ENCODE measurements at regions not wholly inside any gene's neighbourhood (a gene's known extent, or its start where the extent isn't known, plus 50 kb on each side); places are given as distances from the start of the nearest gene placed in this dataset.
A peak's percentile ranks its signal among the peaks of the same experiment; 100 is the strongest.
"Not testable (repeated sequence)": the region's sequence is repeated elsewhere in the genome, so short reads cannot be mapped to it uniquely, and the experiment has no call there.

DNA sequence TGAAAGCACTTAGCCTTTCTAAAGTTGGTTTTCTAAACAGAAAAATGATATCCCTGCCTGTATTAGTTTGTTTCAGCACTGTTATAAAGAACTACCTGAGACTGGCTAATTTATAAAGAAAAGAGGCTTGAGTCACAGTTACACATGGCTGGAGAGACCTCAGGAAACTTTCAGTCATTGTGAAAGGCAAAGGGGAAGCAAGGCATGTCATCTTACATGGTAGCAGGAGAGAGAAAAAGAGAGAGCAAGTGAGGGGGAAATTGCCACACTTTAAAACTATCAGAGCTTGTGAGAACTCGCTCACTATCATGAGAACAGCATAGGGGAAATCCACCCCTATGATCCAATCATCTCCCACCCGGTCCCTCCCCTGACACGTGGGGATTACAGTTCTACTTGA lies 64.9 kb downstream of the FAM170A start:
- no peak for DNase-seq

DNA sequence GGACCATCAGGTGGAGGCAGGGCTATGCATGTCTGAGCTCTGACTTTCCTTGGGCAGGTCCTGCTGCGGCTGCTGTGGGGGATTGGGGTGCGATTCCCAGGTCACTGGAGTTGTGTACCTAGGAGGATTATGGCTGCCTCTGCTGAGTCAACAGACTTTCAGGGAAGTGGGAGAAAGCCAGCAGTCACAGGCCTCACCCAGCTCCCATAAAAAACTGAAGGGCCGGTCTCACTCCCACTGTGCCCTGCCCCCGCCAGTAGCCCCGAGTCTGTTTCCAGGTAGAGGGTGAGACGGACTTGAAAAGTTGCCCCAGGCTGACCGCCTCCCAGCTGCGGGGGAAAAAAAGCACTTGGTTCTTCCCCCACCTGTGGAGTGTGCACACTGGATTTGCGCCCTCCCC lies 76.7 kb downstream of the FAM170A start:
- no peak for DNase-seq

DNA sequence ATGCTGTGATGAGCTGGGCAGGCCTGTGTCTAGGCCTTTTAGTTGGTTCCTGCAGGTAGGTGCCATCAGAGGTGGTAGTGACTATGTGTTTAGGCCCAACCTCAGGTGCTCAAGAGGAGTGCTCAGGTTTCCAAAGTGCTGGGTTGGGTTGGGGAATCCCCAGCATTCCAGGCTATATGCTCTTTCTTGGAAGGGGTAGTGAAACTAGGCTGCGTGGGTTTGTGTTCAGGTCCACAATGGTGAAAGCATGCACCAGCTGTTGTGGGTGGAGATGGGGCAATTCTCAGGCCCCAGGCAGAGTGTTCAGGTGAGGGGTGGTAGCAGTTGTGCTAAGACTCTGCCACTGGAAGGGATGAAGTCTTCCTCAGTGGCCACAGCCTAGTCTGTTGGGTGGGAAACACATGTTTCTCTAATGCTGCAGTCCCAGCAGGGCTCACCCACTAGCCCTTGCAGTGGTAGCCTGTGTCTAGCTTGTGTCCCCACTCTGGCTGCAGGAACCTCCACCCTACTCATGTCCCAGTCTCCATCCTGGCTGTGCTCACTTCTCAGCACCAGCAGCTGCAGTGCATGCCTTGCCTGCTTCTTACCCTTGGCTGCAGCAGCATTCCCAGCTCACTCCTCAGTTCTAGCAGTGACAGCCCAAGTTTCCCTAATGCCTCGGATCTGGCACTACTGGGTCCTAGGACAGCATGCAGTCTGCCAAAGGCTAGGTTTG lies 78.9 kb downstream of the FAM170A start:
- no peak for DNase-seq

DNA sequence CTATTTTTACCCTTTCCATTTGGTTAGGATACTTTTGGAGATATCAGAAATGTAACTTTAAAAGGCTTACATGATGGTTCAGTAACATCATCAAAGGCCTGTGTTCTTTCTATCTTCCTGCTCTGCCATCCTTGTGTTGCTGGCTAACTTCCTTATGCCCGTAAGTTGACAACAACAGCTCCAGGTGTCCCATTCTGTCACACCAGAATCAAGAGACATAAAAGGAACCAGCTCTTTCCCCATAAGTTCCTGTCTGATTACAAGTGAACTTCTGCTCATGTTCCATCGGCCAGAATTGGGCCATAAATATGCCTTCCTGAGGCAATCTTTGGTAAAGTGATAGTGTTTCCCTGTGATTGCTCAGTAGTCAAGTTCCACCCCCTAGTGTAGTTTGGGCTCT lies 92.4 kb downstream of the FAM170A start:
- no peak for DNase-seq

DNA sequence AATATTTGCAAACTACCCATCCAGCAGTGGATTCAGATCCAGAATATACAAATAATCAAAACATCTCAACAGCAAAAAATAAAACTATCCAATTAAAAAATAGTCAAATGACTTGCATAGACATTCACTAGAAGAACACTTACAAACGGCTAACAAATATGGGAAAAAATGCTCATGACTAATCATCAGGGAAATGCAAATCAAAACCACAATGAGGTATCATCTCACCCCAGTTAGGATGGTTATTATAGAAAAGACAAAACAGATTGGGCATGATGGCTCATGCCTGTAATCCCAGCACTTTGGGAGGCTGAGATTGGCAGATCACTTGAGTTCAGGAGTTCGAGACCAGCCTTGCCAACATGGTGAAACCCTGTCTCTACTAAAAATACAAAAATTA lies 95.9 kb downstream of the FAM170A start:
- not testable (repeated sequence) for DNase-seq

DNA sequence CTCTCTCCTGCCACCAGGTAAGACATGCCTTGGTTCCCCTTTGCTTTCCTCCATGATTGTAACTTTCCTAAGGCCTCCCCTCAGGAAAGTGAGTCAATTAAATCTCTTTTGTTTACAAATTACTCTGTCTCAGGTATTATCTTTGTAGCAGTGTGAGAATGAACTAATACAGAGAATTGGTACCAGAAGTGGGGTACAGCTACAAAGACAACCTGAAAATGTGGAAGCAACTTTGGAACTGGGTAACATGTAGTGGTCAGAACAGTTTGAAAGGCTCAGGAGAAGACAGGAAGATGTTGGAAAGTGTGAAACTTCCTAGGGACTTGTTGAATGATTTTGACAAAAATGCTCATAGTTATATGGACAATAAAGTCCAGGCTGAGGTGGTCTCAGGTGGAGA lies 97.2 kb downstream of the FAM170A start:
- no peak for DNase-seq

DNA sequence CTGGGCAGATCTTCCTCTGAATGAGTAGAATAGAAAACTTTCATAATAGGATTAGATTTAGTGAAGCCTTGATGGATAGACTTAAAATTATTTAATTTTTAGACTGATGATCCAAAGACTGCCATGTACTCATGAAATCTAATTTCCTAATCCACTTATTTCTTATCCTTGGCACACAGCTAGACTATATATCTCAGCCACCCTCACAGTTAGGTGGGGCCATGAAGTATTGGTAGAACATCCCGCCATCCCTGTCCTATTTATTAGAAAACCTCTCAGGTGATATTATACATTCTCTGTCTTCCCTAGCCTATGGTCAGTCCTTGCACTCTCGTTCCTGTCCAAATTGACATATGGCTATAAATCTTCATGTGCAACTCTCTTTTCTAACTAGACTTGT lies 110.9 kb downstream of the FAM170A start:
- no peak for DNase-seq

DNA sequence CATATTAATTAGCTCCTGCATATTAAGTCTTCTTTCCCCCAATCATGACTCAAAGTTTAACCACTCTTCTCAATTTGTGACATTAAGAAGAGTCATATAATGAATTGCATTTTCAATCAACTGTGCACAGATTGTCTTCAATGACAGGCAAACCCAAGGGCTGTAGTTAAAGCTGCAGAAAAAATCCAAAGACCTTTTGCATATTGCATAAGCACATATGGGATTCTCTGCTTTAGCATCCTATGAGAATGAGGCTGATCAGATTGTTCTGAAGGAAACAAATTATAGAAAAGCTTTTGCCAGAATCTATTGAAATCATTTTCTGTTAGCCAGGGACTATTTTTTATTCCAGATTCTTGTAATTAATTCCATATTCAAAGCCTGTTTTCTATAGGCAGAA lies 112.3 kb downstream of the FAM170A start:
- DNase-seq, result no peak

DNA sequence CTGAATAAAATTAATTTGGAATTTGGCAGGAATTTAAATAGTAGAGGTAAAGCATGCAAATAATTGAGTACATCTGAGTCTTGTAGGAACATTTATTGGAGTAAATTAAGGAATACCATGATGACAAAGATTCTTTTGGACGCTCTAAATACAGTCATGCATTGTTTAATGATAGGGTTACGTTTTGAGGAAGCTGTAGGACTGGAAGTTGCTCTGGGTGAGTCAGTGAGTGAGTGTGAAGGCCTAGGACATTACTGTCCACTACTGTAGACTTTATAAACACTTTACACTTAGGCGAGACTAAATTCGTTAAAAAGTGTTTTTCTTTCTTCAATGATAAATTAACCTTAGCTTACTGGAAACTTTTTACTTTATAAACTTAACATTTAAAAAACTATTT lies 113.0 kb downstream of the FAM170A start:
- no peak for DNase-seq

DNA sequence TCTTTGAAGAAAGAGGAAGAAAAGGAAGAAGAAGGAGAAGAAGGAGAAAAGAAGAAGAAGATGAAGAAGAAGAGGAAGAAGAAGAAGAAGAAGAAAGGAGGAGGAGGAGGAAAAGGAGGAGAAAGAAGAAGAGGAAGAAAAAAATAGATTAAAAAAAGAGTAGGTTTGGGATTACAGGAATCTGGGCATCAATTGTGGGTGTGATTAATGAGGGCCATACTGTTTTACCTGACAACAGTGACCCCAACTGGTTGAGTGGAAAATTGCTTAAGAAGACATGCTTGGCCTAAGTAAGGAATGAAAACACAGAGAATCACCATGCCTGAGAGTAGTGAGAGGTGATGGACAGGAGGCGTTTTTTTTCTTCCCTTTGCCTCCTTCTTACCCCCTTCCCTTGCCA lies 114.6 kb downstream of the FAM170A start:
- DNase-seq, result peak; percentile 2 to 59 (median 22)

DNA sequence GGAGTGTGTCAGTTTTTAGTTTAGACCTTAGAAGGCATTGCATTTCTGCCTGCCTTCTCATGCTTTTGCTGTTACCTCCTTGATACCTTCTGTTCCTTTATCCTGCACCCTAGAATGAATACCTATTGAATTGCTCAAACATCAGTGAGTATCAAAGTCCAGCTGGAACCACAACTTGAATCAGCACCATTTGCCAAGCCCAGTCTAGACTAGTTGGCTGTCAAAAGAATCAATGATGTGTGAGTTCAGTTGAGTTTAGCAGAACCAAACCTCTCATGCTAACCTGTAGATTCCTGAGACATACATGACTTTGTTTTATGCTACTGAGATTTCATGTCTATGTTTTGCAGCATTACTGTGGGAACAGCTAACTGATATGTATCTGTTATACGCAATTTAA lies 116.6 kb downstream of the FAM170A start:
- no peak for DNase-seq

DNA sequence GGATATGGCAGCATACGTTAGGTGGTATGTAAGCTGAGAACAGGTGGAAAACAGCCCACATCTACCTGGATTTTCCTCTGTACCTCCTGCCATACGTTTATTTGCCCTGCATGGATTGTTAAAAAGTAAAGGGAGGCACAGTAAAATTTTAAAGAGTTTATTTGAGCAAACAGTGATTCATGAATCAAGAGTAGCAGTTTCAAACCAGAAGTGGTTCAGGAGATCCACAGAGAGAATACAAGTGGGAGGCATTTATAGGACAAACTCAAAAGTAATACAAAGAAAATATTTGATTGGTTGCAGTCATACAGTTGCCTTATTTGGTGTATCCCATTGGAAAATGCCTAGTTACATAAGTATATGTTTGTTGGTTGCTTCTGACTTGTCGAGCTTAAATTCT lies 117.6 kb downstream of the FAM170A start:
- no peak for DNase-seq

DNA sequence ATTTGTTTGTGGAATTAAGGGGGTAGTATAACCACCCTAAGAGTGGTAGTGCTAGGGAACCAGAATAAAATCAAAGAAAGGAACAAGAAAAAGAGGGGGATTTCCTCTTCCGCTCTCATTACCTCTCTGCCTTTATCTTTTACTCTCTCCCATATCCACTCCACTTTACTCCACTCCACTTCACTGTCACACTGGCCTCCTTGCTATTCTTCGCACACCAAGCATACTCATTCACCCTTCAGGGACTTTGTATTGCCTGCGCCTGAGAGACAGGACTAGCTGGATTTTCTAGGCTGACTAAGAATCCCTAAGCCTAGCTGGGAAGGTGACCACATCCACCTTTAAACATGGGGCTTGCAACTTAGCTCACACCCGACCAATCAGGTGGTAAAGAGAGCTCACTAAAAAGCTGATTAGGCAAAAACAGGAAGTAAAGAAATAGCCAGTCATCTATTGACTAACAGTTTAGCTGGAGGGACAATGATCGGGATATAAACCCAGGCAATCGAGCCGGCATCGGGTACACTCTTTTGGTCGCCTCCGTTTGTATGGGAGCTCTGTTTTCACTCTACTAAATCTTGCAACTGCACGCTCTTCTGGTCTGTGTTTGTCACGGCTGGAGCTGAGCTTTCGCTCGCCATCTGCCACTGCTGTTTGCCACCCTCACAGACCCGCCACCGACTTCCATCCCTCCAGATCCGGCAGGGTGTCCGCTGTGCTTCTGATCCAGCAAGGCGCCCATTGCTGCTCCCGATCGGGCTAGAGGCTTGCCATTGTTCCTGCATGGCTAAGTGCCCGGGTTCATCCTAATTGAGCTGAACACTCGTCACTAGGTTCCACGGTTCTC lies 121.8 kb downstream of the FAM170A start:
- no peak for DNase-seq

DNA sequence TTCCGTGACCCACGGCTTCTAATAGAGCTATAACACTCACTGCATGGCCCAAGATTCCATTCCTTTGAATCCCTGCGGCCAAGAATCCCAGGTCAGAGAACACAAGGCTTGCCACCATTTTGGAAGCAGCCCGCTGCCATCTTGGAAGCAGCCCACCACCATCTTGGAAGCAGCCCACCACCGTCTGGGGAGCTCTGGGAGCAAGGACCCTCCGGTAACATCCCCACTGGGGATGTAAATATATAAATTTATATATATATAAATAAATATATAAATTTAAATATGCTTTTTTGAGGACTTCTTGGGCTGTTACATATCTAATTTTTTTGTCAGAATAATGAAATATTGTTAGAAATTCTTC lies 122.4 kb downstream of the FAM170A start:
- DNase-seq, result no peak

DNA sequence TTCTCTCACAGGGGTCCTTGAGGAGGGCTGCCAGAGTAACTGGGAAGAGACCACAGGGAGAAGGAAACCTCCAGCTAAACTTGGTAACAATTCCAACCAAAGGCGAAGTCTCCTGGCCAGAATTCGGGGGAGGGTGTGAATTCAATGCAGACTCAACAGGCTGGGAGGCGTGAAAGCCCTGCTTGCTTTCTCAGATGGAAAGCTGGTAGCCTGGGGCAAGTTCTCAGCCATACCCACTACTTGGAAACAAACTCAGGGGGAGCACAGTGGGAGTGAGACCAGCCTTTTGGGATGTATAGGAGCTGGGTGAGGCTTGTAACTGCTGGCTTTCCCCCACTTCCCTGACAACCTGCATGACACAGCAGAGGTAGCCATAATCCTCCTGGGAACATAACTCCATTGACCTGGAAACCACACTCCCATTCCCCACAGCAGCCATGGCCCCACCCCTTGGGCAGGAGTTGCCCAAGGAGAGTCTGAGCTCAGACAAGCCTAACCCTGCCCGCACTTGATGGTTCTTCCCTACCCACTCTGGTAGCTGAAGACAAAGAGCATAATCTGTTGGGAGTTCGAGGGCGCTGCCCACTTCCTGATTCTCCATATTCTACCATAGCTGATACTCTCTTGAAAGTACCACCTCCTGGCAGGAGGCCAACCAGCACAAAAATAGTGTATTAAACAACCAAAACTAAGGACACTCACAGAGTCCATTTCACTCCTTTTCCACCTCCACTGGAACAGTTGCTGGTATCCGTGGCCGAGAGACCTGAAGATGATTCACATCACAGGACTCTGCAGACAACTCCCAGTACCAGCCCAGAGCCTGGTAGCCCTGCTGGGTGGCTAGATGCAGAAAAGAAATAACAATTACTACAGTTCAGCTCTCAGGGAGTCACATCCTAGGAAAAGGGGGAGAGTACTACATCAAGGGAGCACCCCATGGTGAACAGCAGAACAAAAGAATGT lies 123.8 kb downstream of the FAM170A start:
- peak in 1 of 3 experiments; percentile 16 for DNase-seq

DNA sequence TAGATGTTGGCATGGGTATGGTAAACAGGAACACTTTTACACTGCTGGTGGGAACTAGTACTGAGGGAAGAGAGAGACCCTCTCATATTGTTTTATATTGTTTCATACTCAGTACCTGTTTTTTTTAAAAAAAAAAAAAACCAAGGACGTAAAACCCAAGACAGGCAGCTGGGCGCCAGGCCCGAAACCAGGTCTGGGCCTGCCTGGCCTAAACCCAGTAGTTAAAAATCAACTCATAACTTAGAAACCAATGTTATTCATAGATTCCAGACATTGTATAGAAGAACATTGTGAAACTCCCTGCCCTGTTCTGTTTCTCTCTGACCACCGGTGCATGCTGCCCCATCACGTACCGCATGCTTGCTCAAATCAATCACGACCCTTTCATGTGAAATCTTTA lies 125.5 kb downstream of the FAM170A start:
- not testable (repeated sequence) for DNase-seq

DNA sequence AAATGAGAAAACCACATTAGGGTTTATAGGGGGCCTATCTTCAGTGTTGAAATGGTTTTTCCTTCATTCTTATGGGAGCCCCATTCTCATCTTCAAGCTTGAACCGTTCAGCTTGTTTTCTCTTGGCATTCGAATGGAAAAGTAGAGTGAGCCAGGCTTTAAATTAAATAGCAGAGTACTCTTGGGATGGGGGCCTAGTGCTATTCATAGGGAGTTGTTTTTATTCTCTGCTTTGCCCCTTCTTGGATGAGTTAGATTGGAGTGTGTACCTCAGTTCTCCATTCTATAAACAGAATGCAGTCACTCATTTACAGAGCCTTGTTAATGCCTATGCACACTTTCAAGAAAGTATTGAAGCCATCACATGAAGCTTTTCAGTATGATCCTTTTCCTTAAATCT lies 127.9 kb downstream of the FAM170A start:
- DNase-seq, result no peak

DNA sequence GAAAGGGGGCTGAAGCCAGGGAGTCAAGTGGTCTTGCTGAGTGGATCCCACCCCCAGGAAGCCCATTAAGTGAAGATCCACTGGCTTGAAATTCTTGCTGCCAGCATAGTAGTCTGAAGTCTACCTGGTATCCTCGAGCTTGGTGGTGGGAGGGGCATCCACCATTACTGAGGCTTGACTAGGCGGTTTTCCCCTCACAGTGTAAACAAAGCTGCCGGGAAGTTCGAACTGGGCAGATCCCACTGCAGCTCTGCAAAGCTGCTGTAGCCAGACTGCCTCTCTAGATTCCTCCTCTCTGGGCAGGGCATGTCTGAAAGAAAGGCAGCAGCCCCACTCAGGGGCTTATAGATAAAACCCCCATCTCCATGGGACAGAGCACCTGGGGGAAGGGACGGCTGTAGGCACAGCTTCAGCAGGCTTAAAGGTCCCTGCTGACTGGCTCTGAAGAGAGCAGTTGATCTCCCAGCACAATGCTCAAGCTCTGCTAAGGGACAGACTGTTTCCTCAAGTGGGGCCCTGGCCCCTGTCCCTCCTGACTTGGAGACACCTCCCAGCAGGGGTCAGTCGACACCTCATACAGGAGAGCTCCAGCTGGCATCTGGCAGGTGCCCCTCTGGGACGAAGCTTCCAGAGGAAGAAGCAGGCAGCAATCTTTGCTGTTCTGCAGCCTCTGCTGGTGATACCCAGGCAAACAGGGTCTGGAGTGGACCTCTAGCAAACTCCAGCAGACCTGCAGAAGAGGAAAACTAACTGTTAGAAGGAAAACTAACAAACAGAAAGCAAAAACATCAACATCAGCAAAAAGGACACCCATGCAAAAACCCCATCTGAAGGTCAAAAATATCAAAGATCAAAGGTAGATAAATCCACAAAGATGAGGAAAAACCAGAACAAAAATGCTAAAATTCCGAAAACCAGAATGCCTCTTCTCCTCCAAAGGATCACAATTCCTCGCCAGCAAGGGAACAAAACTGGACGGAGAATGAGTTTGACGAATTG lies 140.6 kb downstream of the FAM170A start:
- peak in 1 of 3 experiments; percentile 21 for DNase-seq

DNA sequence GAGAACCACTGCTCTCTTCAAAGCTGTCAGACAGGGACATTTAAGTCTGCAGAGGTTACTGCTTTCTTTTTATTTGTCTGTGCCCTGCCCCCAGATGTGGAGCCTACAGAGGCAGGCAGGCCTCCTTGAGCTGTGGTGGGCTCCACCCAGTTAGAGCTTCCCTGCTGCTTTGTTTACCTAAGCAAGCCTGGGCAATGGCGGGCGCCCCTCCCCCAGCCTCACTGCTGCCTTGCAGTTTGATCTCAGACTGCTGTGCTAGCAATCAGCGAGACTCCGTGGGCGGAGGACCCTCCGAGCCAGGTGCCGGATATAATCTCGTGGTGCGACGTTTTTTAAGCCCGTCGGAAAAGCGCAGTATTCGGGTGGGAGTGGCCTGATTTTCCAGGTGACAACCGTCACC lies 150.8 kb downstream of the FAM170A start:
- DNase-seq, result not testable (repeated sequence)

DNA sequence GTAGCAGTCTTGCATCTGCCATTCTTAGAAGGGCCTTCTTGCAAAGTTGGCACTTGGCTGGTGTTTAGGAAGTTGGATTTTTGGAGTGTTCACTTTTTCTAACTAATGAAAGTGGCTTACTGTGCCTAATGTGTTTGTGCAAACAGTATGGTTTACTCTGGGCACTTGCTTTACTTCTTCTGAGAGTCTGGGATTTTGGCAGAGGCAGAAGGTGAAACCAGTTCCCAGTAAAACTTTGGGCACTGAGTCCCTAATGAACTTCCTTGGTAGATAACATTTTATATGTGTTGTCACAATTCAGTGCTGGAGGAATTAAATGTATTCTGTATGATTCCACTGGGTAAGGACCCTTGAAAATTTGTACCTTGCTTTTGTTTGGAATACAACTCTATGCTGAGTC lies 155.7 kb downstream of the FAM170A start:
- no peak for DNase-seq

DNA sequence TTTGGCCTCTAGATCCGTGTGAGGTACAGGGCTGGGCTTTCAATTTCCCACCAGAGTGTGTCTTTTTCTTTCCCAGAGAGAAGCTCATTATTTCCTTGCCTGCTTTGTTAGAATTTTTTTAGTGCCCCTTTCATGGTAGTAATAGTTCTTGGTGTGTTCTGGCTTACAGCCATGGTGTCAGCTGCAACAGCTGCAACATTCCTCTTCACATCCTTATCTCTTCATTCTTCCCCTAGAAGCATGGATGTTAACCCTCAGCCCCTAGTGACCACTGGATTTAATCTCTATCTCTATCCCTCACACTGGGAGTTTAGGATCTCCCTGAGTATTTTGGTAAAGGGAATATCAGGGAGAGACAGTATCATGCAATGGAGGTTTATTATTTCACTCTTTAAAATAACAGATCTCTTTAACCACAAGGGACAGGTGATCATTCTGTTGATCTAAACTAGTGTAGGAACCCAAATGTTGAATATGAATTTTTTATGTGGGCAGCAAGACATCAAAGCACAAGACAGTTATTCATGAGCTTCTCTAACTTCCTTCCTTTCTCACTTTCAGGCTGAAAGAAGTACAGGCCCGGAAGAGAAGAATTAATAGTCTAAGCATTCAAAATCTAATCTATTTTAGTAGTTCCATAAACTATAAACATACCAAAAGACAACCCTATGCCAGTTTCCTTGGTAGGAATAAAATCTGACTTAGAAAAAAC lies 160.2 kb downstream of the FAM170A start:
- no peak for DNase-seq
